Activated CD4-positive, CD25-positive, alpha-beta regulatory T cell treated with anti-CD3 and anti-CD28 coated beads, Interleukin-2, amount 50 U/mL, for 16 hours (primary cell): ENCODE measurements at regions not wholly inside any gene's neighbourhood (a gene's known extent, or its start where the extent isn't known, plus 50 kb on each side); places are given as distances from the start of the nearest gene placed in this dataset.
"Not testable (repeated sequence)": the region's sequence is repeated elsewhere in the genome, so short reads cannot be mapped to it uniquely, and the experiment has no call there.

Experiments used
- DNase-seq: peaks from one replicate; pipeline ENCODE4 v3.0.0-alpha.2; 2020; ENCODE audit warnings: low read depth, low spot score

- DNase-seq: no peak
Observed at GRCh38 chr13:76829572-76830327, 56.5 kb downstream of the KCTD12 start.

GRCh38 chr13:76828316-76828741 lies 57.9 kb downstream of the KCTD12 start:
- no peak for DNase-seq

DNA sequence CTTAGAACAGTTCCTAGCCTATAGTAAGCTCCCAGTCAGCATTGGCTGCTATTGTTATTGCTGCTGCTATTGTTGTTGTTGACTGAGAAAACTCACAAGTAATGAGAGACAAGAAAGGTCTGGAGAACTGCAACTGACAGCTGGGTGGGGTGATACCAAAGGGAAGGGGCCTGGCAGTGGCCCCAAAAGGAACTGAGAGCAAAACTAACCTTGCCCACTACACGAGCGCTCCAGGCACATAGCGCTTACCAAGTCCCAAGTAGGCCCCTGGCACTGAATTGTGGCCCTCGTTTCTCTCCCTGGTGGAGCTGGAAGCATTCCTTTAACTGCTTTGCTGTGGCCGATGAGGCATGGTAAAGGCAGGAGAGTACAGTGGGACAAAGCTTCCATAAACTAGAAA lies 59.7 kb downstream of the KCTD12 start:
- DNase-seq: no peak

- DNase-seq: no peak
Observed at GRCh38 chr13:76825430-76825829, 60.8 kb downstream of the KCTD12 start.

GRCh38 chr13:76823969-76824368 lies 62.2 kb downstream of the KCTD12 start:
- no peak for DNase-seq

- DNase-seq: no peak
Observed at GRCh38 chr13:76822698-76823267, 63.4 kb downstream of the KCTD12 start.

GRCh38 chr13:76821222-76821621 lies 65.0 kb downstream of the KCTD12 start:
- DNase-seq: not testable (repeated sequence)

DNA sequence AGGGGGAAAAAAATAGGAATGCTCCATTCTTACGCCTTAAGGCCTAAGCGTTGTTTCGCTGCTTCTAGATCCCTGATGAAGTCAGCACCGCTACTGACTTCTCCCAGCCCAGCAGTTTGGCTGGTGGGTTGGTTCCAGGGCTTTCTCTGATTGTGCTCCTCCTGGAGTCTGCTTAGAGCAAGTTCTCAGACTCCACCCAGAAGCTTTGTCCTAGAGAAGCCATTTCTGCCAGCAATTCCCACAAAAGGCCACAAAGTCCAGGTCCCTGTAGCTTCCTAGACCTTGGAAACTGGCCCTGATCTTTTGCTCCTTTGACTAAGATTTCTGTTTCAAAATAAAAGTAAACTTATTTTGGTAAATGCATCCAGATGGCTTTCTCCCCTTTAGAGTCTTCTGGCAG lies 65.4 kb downstream of the KCTD12 start:
- no peak for DNase-seq

GRCh38 chr13:76816394-76816793 lies 69.8 kb downstream of the KCTD12 start:
- DNase-seq: no peak

DNA sequence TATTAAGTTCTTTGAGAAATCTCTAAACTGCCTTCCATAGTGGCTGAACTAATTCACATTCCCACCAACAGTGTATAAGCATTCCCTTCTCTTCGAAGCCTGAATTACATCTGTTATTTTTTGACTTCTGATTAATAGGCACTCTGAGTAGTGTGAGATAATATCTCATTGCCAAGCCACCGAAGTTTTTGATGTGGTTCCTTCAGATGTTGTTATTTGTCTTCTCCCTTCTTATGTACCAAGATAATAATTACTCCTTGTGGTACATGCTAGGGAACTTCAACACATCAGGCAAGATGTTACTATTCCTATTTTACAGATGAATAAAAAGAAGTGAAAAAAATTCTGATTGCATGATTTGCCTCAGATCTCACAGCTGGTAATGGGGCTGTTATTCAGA lies 70.9 kb downstream of the KCTD12 start:
- DNase-seq: no peak

- no peak for DNase-seq
Observed at GRCh38 chr13:76813891-76814290, 72.3 kb downstream of the KCTD12 start.

- no peak for DNase-seq
Observed at GRCh38 chr13:76813000-76813691, 73.1 kb downstream of the KCTD12 start.

DNA sequence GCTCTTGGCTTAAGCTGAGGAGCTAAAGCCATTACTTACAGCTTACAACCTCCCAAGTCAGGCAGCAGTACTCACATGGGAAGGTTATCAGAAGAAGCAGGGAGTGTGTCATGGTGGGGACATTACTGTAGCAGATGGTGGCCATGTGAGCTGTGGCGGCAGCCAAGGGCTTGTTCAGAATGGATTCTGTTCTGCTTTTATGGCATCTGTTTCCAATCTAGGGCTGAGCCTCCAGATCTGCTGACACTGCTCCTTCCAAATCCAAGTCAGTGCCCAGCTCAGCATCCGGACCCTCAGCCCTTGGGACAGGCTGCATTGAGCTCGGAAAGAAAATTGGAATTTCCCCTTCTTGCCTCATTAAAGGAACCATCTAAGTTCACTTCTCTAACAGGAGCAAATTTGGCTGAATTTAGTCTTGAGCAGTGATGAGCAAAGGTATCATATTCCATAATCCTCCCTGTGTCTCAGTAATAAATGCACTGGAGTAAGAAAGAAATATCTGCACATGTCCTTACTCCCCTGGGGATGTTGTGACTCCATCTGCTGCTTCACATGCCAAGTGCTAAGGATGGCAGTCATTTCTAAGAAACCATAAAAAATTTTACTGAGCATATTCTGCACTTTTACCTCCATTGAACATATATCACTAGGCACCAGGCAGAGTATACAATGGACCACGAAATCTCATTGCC lies 73.9 kb downstream of the KCTD12 start:
- DNase-seq: no peak

GRCh38 chr13:76809389-76809788 lies 76.8 kb downstream of the KCTD12 start:
- DNase-seq: no peak

DNA sequence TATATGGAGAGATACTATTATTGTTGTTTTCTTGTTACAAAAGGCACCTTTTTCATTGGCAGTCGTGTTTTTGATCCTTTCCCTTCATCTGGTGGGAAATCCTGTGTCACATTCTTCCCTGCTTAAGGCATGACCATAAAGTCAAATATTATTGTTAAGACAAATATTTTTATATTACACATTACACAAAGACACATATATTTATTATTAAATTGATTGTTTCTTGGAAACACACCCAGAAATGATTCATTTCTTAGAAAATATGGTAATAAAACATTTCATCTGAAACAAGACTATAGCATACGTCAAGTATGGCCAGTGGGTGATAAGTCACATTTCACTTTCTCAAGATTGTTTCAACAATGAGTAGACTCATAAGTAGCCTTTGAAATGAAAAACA lies 77.3 kb downstream of the KCTD12 start:
- DNase-seq: no peak

- DNase-seq: no peak
Observed at GRCh38 chr13:76804801-76805200, 81.4 kb downstream of the KCTD12 start.

DNA sequence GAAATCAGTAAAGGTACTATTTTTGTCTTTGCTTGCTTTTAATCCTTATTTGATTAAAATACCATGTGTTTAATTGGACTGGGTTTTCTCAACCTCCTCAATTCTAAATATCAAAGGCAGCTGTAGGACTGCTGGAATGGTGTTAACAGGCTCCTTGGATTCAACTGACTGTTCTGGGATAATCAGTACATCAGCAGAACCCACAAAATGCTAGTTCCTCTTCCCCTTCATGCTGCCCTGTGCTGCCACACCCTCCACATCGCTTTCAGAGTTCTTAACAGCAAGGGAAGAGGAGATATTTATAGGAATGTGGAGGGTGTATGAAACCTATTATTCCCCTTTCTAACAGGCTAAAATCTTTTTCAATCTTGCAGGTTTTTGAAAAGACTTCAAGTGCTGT lies 82.4 kb downstream of the KCTD12 start:
- no peak for DNase-seq

DNA sequence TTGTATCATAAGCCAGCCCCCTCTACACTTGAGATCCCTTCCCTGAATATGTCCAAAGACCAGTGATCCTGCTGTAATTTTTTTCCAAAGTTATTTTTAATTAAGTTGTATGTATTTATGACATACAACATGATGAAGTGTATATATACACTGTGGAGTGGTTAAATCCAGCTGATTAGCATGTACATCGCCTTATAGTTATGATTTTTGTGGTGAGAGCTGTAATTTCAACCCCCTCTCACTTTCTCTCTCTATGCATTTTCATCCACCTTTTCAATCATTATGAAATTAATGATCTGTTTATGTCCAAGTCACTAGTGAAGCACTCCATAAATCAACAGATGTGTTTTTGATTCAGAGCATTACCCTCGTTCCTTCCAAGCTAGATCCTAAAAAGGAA lies 85.3 kb downstream of the KCTD12 start:
- DNase-seq: no peak

- DNase-seq: no peak
Observed at GRCh38 chr13:76799696-76800095, 86.5 kb downstream of the KCTD12 start.

DNA sequence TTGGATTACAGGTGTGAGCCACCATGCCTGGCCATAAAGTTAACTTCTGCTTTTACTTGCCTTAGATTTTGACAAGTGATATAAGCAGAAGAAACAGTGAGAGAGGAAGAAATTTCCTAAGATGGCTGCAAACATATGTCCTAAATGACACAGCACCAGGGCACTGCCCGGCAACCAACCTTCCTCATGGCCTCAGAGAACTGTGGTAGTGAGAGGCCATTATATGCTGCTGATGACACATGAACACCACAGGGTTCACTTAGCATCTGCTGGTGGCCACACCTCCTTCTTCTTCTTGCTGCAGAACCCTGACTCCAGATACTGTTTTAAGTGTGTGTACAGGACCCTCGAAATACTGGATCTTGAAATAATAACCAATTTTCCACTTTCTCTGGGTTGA lies 88.2 kb downstream of the KCTD12 start:
- no peak for DNase-seq

DNA sequence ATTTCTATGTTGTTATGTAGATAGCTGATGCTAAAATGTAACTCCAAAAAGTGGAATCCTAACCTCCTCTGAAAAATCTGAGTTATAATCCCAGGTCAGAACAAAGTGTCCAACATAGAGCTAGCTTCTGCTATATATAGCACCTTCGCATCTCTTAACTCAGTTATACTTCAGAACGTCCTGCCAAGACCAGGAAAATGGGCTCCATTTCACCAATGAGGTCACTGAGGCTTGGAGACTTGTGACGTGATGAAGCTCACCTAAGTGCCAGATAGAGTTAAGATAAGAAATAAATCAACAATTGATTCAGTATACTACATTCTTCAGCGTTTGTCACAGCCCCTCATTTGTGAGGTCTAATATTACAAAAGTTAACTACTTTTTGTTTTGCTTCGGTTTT lies 88.8 kb downstream of the KCTD12 start:
- no peak for DNase-seq

GRCh38 chr13:76796851-76797250 lies 89.4 kb downstream of the KCTD12 start:
- no peak for DNase-seq
